ENCODE measurements at regions not wholly inside any gene's neighbourhood (a gene's known extent, or its start where the extent isn't known, plus 50 kb on each side); places are given as distances from the start of the nearest gene placed in this dataset.

- DNase-seq (ENCODE audit: low read depth, low spot score) = no peak
- no peak overlapping the region for H3K27ac ChIP-seq
Observed at GRCh38 chr4:156265407-156265806, 311.7 kb upstream of the CTSO start.

- peak overlapping the region; percentile 72 for H3K27ac ChIP-seq
- peak; percentile 68 for DNase-seq (ENCODE audit: low read depth, low spot score)
Observed at GRCh38 chr4:156261230-156261629, 307.6 kb upstream of the CTSO start.

- no peak overlapping the region for H3K27ac ChIP-seq
- no peak for DNase-seq (ENCODE audit: low read depth, low spot score)
Observed at GRCh38 chr4:156255230-156256007, 301.8 kb upstream of the CTSO start.

GRCh38 chr4:156252358-156252921 lies 298.8 kb upstream of the CTSO start:
- DNase-seq (ENCODE audit: low read depth, low spot score) = no peak
- no peak overlapping the region for H3K27ac ChIP-seq

GRCh38 chr4:156251373-156252065 lies 297.9 kb upstream of the CTSO start:
- no peak for DNase-seq (ENCODE audit: low read depth, low spot score)
- H3K27ac ChIP-seq = no peak overlapping the region

- no peak for DNase-seq (ENCODE audit: low read depth, low spot score)
- H3K27ac ChIP-seq = no peak overlapping the region
Observed at GRCh38 chr4:156248917-156249316, 295.3 kb upstream of the CTSO start.

- no peak overlapping the region for H3K27ac ChIP-seq
- DNase-seq (ENCODE audit: low read depth, low spot score) = no peak
Observed at GRCh38 chr4:156247470-156247869, 293.8 kb upstream of the CTSO start.

GRCh38 chr4:156243015-156243414 lies 289.3 kb upstream of the CTSO start:
- no peak for DNase-seq (ENCODE audit: low read depth, low spot score)
- H3K27ac ChIP-seq = no peak overlapping the region

- no peak for DNase-seq (ENCODE audit: low read depth, low spot score)
- H3K27ac ChIP-seq = no peak overlapping the region
Observed at GRCh38 chr4:156242390-156242789, 288.7 kb upstream of the CTSO start.

- DNase-seq (ENCODE audit: low read depth, low spot score) = no peak
- H3K27ac ChIP-seq = no peak overlapping the region
Observed at GRCh38 chr4:156241896-156242295, 288.2 kb upstream of the CTSO start.

GRCh38 chr4:156238171-156238570 lies 284.5 kb upstream of the CTSO start:
- DNase-seq (ENCODE audit: low read depth, low spot score) = peak; percentile 40
- no peak overlapping the region for H3K27ac ChIP-seq

GRCh38 chr4:156237231-156237630 lies 283.6 kb upstream of the CTSO start:
- no peak overlapping the region for H3K27ac ChIP-seq
- DNase-seq (ENCODE audit: low read depth, low spot score) = no peak

- no peak for DNase-seq (ENCODE audit: low read depth, low spot score)
- H3K27ac ChIP-seq = no peak overlapping the region
Observed at GRCh38 chr4:156230176-156230575, 276.5 kb upstream of the CTSO start.

- no peak for DNase-seq (ENCODE audit: low read depth, low spot score)
Observed at GRCh38 chr4:156228676-156229075, 275.0 kb upstream of the CTSO start.

GRCh38 chr4:156227321-156227720 lies 273.7 kb upstream of the CTSO start:
- DNase-seq (ENCODE audit: low read depth, low spot score) = no peak
- H3K27ac ChIP-seq = no peak overlapping the region

More at GRCh38 chr4:156228676-156229075, 275.0 kb upstream of the CTSO start:
- H3K27ac ChIP-seq = no peak overlapping the region

GRCh38 chr4:156223985-156224384 lies 270.3 kb upstream of the CTSO start:
- no peak overlapping the region for H3K27ac ChIP-seq
- DNase-seq (ENCODE audit: low read depth, low spot score) = peak; percentile 33

- H3K27ac ChIP-seq = no peak overlapping the region
- DNase-seq (ENCODE audit: low read depth, low spot score) = no peak
Observed at GRCh38 chr4:156217236-156217635, 263.6 kb upstream of the CTSO start.

GRCh38 chr4:156201050-156201449 lies 247.4 kb upstream of the CTSO start:
- DNase-seq (ENCODE audit: low read depth, low spot score) = no peak
- no peak overlapping the region for H3K27ac ChIP-seq

GRCh38 chr4:156198511-156198910 lies 244.8 kb upstream of the CTSO start:
- no peak overlapping the region for H3K27ac ChIP-seq
- no peak for DNase-seq (ENCODE audit: low read depth, low spot score)

GRCh38 chr4:156197216-156197615 lies 243.6 kb upstream of the CTSO start:
- no peak overlapping the region for H3K27ac ChIP-seq
- no peak for DNase-seq (ENCODE audit: low read depth, low spot score)

GRCh38 chr4:156196722-156197121 lies 243.1 kb upstream of the CTSO start:
- no peak for DNase-seq (ENCODE audit: low read depth, low spot score)
- no peak overlapping the region for H3K27ac ChIP-seq
